NCI-H524 treated with DMSO at 0.1 percent for 48 hours (cell line): ENCODE measurements at regions not wholly inside any gene's neighbourhood (a gene's known extent, or its start where the extent isn't known, plus 50 kb on each side); places are given as distances from the start of the nearest gene placed in this dataset.

ENCODE experiments used
- DNase-seq: peaks from one replicate; lab custom pipeline; 2025; lab: John Stamatoyannopoulos, UW

- no peak for DNase-seq
These were observed 83.5 kb upstream of the NPY start for GRCh38 chr7:24200407-24200966.

GRCh38 chr7:24201226-24201625 is 82.8 kb upstream of the NPY start:
- no peak for DNase-seq

- DNase-seq: no peak
These were observed 71.9 kb upstream of the NPY start for GRCh38 chr7:24212073-24212472.

- DNase-seq: no peak
These were observed 70.7 kb upstream of the NPY start for GRCh38 chr7:24213311-24213710.

GRCh38 chr7:24214670-24215069 is 69.3 kb upstream of the NPY start:
- DNase-seq: no peak

- no peak for DNase-seq
These were observed 67.3 kb upstream of the NPY start for GRCh38 chr7:24216576-24217125.

GRCh38 chr7:24221500-24221899 is 62.5 kb upstream of the NPY start:
- no peak for DNase-seq

GRCh38 chr7:24227068-24227467 is 56.9 kb upstream of the NPY start:
- DNase-seq: no peak

GRCh38 chr7:24227603-24228359 is 56.2 kb upstream of the NPY start:
- DNase-seq: no peak

GRCh38 chr7:24229481-24230226 is 54.3 kb upstream of the NPY start:
- DNase-seq: peak; percentile 35

- no peak for DNase-seq
These were observed 52.5 kb upstream of the NPY start for GRCh38 chr7:24231493-24231892.

GRCh38 chr7:24233386-24233785 is 50.6 kb upstream of the NPY start:
- DNase-seq: no peak
